NT2/D1 (cell line): ENCODE measurements at regions not wholly inside any gene's neighbourhood (a gene's known extent, or its start where the extent isn't known, plus 50 kb on each side); places are given as distances from the start of the nearest gene placed in this dataset.
"Not testable (repeated sequence)": the region's sequence is repeated elsewhere in the genome, so short reads cannot be mapped to it uniquely, and the experiment has no call there.

Experiments
- DNase-seq: peaks from one replicate; pipeline ENCODE4 v3.0.0-alpha.2; 2011; ENCODE audit warnings: low read depth, low spot score
- H3K27me3 ChIP-seq: 2 replicates; pipeline ENCODE4 v1.6.0; 2011; ENCODE audit warnings: mild to moderate bottlenecking; ENCODE audit not compliant: insufficient read length, insufficient read depth
- H3K36me3 ChIP-seq: 2 replicates; pipeline ENCODE4 v1.6.1; 2011; ENCODE audit warnings: mild to moderate bottlenecking, low read length, mixed read lengths; ENCODE audit not compliant: insufficient read depth, insufficient read length
- H3K4me1 ChIP-seq: 2 replicates; pipeline ENCODE4 v1.5.1; 2011; ENCODE audit not compliant: insufficient read depth, insufficient read length
- H3K4me3 ChIP-seq: 2 replicates; pipeline ENCODE4 v1.5.1; 2011; ENCODE audit warnings: low read depth; ENCODE audit not compliant: insufficient read length
- H3K9ac ChIP-seq: 2 replicates; pipeline ENCODE4 v1.6.0; 2011; ENCODE audit warnings: low read depth; ENCODE audit not compliant: insufficient read length
- H3K9me3 ChIP-seq: 2 replicates; pipeline ENCODE4 v1.5.1; 2011; ENCODE audit warnings: mild to moderate bottlenecking, low read length; ENCODE audit not compliant: insufficient read depth
- SUZ12 ChIP-seq: IDR thresholded peaks from 2 replicates; pipeline ENCODE4 v1.6.1; 2011; ENCODE audit not compliant: insufficient read length, insufficient read depth; ENCODE audit errors: extremely low read depth
- YY1 ChIP-seq: IDR thresholded peaks from 2 replicates; pipeline ENCODE4 v1.6.1; 2011; ENCODE audit not compliant: insufficient read length, insufficient read depth
- ZNF274 ChIP-seq: IDR thresholded peaks from 2 replicates; pipeline ENCODE4 v1.6.1; 2011; ENCODE audit warnings: mild to moderate bottlenecking, low read depth, low read length

GRCh38 chr22:11360632-11361031 lies 4167.4 kb upstream of the OR11H1 start:
- no peak overlapping the region for H3K4me3 ChIP-seq
- no peak for DNase-seq
- H3K9me3 ChIP-seq = no peaks in the 10 kb centered on the region
- TF ChIP-seq ZNF274 = no peak
- TF ChIP-seq SUZ12 = no peak
- TF ChIP-seq YY1 = no peak
- no peaks in the 10 kb centered on the region for H3K36me3 ChIP-seq
- no peaks in the 10 kb centered on the region for H3K27me3 ChIP-seq
- no peak overlapping the region for H3K9ac ChIP-seq
- H3K4me1 ChIP-seq = no peaks in the 10 kb centered on the region

GRCh38 chr22:11361496-11361895 lies 4166.5 kb upstream of the OR11H1 start:
- H3K9me3 ChIP-seq, H3K9ac ChIP-seq: not testable (repeated sequence)

GRCh38 chr22:11369612-11370307 lies 4158.2 kb upstream of the OR11H1 start:
- H3K4me3 ChIP-seq, DNase-seq, H3K9ac ChIP-seq, H3K4me1 ChIP-seq, H3K27me3 ChIP-seq, H3K36me3 ChIP-seq, H3K9me3 ChIP-seq: not testable (repeated sequence)

More at GRCh38 chr22:11361496-11361895, 4166.5 kb upstream of the OR11H1 start:
- not testable (repeated sequence) for H3K36me3 ChIP-seq, DNase-seq, H3K4me1 ChIP-seq, H3K4me3 ChIP-seq, H3K27me3 ChIP-seq

- H3K27me3 ChIP-seq, DNase-seq, H3K9me3 ChIP-seq, H3K4me1 ChIP-seq, H3K9ac ChIP-seq, H3K4me3 ChIP-seq, H3K36me3 ChIP-seq: not testable (repeated sequence)
These were observed 4157.7 kb upstream of the OR11H1 start for GRCh38 chr22:11370311-11370710.
